Retinal pigment epithelial cell (primary cell): ENCODE measurements at regions not wholly inside any gene's neighbourhood (a gene's known extent, or its start where the extent isn't known, plus 50 kb on each side); places are given as distances from the start of the nearest gene placed in this dataset.

Source experiments
- DNase-seq: peaks from one replicate; pipeline ENCODE4 v3.0.0-alpha.2; 2010; ENCODE audit warnings: low read depth
- H3K4me3 ChIP-seq: 2 replicates; pipeline ENCODE4 v1.5.1; 2011; ENCODE audit warnings: mild to moderate bottlenecking, low read length, control low read depth, moderate library complexity
- TF ChIP-seq, protein P1 (sequence below): conservative IDR thresholded peaks from 2 replicates; pipeline ENCODE4 v1.5.1; 2011; ENCODE audit warnings: low read depth, low read length, control low read depth, inconsistent platforms

DNA sequence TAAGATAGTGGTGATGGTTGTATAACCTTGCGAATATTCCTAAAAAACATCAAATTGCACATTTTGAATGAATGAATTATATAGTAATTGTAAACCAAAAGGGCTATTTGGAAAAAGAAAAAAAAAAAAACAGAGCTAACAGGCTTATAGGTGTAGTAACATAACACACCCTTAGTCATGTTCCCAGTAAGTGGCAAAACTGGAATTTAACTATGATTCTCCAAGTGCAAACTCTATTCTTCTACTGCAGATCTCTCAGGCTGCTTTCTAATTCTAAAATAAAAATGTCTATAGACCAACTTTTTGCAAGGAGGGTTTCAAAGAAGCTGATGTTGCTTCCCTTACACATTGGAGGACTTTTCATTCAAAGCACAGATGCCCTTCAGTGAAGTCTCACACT, 293.2 kb upstream of the MON1B start:
- H3K4me3 ChIP-seq: no peak overlapping the region
- DNase-seq: no peak
- TF ChIP-seq, protein P1, sequence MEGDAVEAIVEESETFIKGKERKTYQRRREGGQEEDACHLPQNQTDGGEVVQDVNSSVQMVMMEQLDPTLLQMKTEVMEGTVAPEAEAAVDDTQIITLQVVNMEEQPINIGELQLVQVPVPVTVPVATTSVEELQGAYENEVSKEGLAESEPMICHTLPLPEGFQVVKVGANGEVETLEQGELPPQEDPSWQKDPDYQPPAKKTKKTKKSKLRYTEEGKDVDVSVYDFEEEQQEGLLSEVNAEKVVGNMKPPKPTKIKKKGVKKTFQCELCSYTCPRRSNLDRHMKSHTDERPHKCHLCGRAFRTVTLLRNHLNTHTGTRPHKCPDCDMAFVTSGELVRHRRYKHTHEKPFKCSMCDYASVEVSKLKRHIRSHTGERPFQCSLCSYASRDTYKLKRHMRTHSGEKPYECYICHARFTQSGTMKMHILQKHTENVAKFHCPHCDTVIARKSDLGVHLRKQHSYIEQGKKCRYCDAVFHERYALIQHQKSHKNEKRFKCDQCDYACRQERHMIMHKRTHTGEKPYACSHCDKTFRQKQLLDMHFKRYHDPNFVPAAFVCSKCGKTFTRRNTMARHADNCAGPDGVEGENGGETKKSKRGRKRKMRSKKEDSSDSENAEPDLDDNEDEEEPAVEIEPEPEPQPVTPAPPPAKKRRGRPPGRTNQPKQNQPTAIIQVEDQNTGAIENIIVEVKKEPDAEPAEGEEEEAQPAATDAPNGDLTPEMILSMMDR: no peak

DNA sequence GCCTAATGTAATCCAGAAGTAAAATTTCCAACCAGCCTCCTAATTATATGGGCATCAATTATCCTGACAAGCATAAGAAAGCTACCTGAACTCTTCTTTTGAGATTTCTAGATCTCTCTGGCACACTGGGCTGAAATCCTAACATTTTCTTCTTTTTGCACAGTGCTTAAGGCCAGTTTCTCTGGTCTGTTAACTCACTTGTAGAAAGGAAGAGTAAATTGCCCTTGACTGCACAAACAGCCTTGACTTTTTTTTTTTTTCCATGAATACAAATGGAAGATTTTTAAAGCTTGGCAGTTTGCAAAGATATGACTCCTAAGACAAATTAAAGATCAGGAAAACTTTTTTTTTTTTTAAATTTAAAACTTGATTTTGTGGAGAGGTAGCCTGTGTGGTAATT, 291.2 kb upstream of the MON1B start:
- TF ChIP-seq, protein P1: no peak
- no peak for DNase-seq
- no peak overlapping the region for H3K4me3 ChIP-seq

DNA sequence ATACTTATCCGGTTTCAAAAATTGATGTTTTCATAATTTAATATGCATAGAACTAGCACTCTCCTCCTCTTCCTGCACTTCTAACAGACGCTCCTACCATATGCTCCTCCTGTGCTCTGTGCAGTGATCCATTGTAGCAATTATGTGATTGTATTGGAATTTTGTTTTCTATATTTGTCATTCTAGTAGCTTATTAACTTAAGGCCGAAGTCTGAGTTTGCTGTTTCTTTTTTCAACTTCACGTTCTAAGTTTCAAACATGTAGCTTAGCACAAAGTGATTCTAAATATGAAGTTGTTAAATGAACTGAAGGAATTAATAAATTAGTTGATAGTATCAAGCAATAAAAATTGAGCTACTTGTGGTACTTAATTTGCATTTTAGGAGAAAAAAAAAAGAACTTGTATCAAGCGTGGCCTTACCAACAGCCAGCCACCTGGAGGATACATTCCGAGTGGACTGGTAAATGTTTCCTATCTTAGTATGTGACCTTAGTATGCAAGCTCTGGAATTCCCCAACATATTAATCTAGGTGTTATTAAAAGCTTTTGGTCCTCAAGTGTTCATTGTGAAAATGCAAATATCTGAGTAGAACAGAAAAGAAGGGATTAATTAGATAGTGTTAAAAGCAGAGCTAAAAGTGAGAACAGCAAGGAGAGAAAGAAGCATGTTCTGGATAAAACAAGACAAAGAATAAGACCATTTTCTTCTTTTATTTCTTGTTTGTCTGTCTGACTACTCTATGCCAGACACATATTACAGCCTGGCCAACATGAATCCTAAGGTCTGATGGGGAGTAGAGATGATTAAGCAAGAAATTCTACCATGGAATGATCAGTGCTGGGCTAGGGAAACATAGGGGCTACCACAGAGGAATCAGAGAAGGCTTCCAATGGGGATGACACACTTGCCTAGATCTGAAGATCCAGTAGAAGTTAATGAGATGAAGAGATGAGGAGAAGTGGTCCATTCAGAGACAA, 290.4 kb upstream of the MON1B start:
- no peak for DNase-seq
- no peak overlapping the region for H3K4me3 ChIP-seq
- TF ChIP-seq, protein P1: no peak

DNA sequence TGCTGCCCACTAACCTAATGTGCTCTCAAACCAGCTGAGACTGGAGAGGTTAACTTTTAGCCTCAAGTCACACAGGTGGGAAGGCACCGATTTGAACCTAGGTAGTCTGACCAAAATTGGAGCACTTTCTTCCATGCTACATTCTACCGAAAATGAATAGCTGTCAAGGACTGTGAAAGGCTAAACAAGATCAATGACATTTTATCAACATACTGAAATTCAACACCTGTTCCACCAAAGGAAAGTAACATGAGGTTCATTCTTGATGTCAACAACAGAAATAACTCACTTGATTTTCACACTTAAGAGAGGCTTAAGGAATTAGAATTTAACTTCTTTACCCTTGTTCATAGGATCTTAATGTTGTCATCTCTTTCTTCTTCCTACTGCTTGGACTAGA, 284.4 kb upstream of the MON1B start:
- no peak overlapping the region for H3K4me3 ChIP-seq
- TF ChIP-seq, protein P1: no peak
- DNase-seq: no peak

DNA sequence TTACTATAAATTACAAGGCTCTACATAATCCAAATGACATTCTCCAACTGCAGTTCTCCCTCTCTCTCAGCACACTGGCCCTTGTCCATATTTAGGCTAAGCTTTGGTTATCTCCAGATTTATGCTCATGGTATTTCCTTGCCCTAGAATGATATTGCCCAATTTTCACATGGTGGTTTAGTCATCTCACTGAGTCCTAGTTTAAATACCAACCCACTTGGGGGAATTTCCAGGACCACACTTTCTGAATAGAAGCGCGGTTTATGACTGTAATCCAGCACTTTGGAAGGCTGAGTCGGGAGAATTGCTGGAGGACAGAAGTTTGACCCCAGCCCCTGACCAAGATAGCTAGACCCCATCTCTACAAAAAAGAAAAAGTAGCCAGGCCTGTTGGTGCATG, 280.1 kb upstream of the MON1B start:
- TF ChIP-seq, protein P1: no peak
- H3K4me3 ChIP-seq: no peak overlapping the region
- no peak for DNase-seq

DNA sequence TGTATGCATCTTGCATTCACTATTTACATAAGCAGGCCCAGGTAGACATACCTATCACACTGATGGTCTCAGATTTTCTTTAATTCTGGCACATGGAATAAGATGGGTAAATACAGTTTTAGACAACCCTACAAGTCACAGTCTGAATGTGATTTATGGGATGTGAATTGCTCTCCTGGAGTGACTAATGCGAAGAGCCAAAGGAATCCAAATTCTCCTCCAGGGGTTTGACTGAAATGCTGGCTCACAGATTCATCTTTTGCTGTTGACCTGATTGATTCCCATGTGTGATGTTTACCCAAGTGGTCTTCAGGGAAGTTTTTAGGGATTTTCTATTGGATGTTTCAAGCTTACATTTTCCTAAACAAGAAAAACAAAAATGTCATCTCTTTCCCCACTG, 277.9 kb upstream of the MON1B start:
- TF ChIP-seq, protein P1: no peak
- H3K4me3 ChIP-seq: no peak overlapping the region
- DNase-seq: no peak

DNA sequence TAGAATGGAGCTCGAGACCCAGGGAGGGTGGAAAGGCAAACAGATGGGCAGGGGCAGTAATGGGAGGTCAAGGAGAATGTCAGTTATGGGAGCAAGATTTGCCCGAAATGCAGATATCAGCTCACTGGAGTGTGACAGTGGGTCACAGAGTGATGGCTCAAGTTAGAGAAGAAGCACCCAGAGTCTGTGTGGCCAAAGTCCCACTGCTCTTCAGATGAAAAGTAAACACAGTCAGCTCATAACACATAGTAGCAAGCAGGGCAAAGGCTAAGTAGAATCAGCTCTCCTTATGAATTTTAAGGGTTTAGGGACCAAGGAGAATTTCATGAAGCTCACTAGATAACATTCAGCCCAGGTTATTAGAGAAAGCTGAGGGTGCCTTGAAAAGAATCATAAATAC, 264.9 kb upstream of the MON1B start:
- DNase-seq: no peak
- H3K4me3 ChIP-seq: no peak overlapping the region
- TF ChIP-seq, protein P1: no peak
